Loucy (cell line): ENCODE measurements at regions not wholly inside any gene's neighbourhood (a gene's known extent, or its start where the extent isn't known, plus 50 kb on each side); places are given as distances from the start of the nearest gene placed in this dataset.

Experiments used
- H2AFZ ChIP-seq: fragments of 200-600 bp; sonication (generic); 2 replicates; pipeline ENCODE4 v1.6.0; 2016; ENCODE audit warnings: antibody characterized with exemption, mild to moderate bottlenecking, low read length, moderate library complexity
- H3F3A ChIP-seq: fragments of 200-600 bp; 2 replicates; pipeline ENCODE4 v1.6.0; 2016; ENCODE audit warnings: antibody characterized with exemption, low read depth, mild to moderate bottlenecking
- H3K27me3 ChIP-seq: fragments of 200-600 bp; sonication (generic); 2 replicates; pipeline ENCODE4 v1.6.1; 2014; ENCODE audit warnings: low read length, mild to moderate bottlenecking; ENCODE audit not compliant: insufficient read depth, poor library complexity, severe bottlenecking
- H3K36me3 ChIP-seq: fragments of 200-600 bp; sonication (generic); 2 replicates; pipeline ENCODE4 v1.6.1; 2016; ENCODE audit warnings: low read length; ENCODE audit not compliant: insufficient read depth
- H3K4me1 ChIP-seq: fragments of 200-600 bp; sonication (generic); 2 replicates; pipeline ENCODE4 v1.5.1; 2014; ENCODE audit warnings: low read length, mild to moderate bottlenecking; ENCODE audit not compliant: insufficient read depth, poor library complexity, severe bottlenecking
- H3K4me2 ChIP-seq: fragments of 200-600 bp; sonication (generic); 2 replicates; pipeline ENCODE4 v1.6.0; 2014; ENCODE audit warnings: antibody characterized with exemption, low read length, low read depth, mild to moderate bottlenecking; ENCODE audit not compliant: poor library complexity, severe bottlenecking
- H3K4me3 ChIP-seq: fragments of 200-600 bp; sonication (generic); 2 replicates; pipeline ENCODE4 v1.5.1; 2014; ENCODE audit warnings: low read length, mild to moderate bottlenecking, mixed read lengths; ENCODE audit not compliant: poor library complexity, severe bottlenecking
- H3K79me2 ChIP-seq: fragments of 200-600 bp; sonication (generic); 2 replicates; pipeline ENCODE4 v1.6.1; 2014; ENCODE audit warnings: low read length; ENCODE audit not compliant: insufficient read depth
- H3K9ac ChIP-seq: fragments of 200-600 bp; sonication (generic); 2 replicates; pipeline ENCODE4 v1.6.0; 2014; ENCODE audit warnings: mild to moderate bottlenecking, low read depth, low read length, moderate library complexity; ENCODE audit not compliant: poor library complexity, severe bottlenecking
- H3K9me2 ChIP-seq: fragments of 200-600 bp; sonication (generic); replicated peaks from 2 replicates; pipeline ENCODE4 v1.6.1; 2016; ENCODE audit warnings: low read depth, low read length, mixed read lengths
- H3K9me3 ChIP-seq: fragments of 200-600 bp; sonication (generic); 2 replicates; pipeline ENCODE4 v1.6.1; 2014; ENCODE audit warnings: mild to moderate bottlenecking, antibody characterized with exemption, low read length, low read depth; ENCODE audit not compliant: insufficient read depth
- H4K20me1 ChIP-seq: fragments of 200-600 bp; sonication (generic); 2 replicates; pipeline ENCODE4 v1.6.0; 2014; ENCODE audit warnings: antibody characterized with exemption, low read length, mild to moderate bottlenecking; ENCODE audit not compliant: insufficient read depth, poor library complexity, severe bottlenecking
- EZH2phosphoT487 ChIP-seq: fragments of 200-600 bp; IDR thresholded peaks from 2 replicates; pipeline ENCODE4 v1.6.1; 2018; ENCODE audit warnings: antibody characterized with exemption, mild to moderate bottlenecking, moderate library complexity, borderline replicate concordance
- TF ChIP-seq, protein P1 (sequence below): fragments of 200-600 bp; sonication (generic); conservative IDR thresholded peaks from 2 replicates; pipeline ENCODE4 v1.5.1; 2014; ENCODE audit warnings: mild to moderate bottlenecking, antibody characterized with exemption, low read length

DNA sequence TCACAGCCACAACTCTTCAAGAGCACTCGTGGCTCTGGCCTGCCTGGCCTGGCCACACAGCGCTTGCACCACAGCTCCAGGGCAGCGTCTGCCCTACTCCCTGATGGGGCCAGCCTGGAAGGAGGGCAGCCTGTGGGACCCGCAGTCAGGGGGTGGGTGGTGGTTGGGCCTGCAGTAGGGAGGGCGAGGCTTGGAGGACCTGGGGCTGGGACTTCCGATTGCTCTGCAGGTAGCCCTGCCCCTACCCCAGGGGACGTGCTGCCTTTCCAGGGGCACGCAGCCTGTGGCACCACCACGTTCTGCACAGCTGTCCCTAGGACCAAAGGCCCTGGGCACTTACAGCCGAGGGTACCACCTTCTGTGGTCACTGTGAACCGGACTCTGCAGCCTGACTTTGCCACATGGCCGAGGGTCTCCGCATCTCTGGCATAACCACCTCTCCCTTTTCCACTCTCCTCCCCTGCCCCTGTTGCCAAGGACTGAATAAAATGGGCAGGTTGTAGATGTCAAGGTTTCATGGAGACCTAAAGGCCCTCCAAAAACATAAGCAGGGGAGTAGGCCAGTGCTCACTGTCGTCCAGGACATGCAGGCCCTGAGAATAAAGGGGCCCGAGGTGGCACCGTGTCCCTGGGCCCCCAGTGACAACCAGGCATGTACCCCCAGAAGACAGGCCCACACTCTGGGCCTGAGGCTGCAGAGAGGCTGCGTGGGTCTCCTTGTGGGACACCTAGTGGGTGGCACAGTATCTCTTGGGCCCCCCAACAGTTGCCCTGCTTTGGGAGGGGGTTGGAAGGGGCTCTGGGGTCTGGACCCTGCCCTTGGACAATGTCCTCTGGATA, 87.3 kb downstream of the INHBB start:
- no peak overlapping the region for H3K4me2 ChIP-seq
- H3K9ac ChIP-seq: no peak overlapping the region
- H3F3A ChIP-seq: no peaks in the 10 kb centered on the region
- H3K9me2 ChIP-seq: no peaks in the 10 kb centered on the region
- no peaks in the 10 kb centered on the region for H4K20me1 ChIP-seq
- no peaks in the 10 kb centered on the region for H3K27me3 ChIP-seq
- no peak for TF ChIP-seq EZH2phosphoT487
- TF ChIP-seq, protein P1, sequence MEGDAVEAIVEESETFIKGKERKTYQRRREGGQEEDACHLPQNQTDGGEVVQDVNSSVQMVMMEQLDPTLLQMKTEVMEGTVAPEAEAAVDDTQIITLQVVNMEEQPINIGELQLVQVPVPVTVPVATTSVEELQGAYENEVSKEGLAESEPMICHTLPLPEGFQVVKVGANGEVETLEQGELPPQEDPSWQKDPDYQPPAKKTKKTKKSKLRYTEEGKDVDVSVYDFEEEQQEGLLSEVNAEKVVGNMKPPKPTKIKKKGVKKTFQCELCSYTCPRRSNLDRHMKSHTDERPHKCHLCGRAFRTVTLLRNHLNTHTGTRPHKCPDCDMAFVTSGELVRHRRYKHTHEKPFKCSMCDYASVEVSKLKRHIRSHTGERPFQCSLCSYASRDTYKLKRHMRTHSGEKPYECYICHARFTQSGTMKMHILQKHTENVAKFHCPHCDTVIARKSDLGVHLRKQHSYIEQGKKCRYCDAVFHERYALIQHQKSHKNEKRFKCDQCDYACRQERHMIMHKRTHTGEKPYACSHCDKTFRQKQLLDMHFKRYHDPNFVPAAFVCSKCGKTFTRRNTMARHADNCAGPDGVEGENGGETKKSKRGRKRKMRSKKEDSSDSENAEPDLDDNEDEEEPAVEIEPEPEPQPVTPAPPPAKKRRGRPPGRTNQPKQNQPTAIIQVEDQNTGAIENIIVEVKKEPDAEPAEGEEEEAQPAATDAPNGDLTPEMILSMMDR: no peak
- H3K4me1 ChIP-seq: no peaks in the 10 kb centered on the region
- no peaks in the 10 kb centered on the region for H3K36me3 ChIP-seq
- no peak overlapping the region for H3K4me3 ChIP-seq
- no peaks in the 10 kb centered on the region for H3K79me2 ChIP-seq
- no peaks in the 10 kb centered on the region for H3K9me3 ChIP-seq
- H2AFZ ChIP-seq: no peak overlapping the region

GRCh38 chr2:120433816-120434290, 87.9 kb downstream of the INHBB start:
- no peak overlapping the region for H2AFZ ChIP-seq
- no peak overlapping the region for H3K4me2 ChIP-seq
- no peaks in the 10 kb centered on the region for H3K9me2 ChIP-seq
- no peak overlapping the region for H3K4me3 ChIP-seq
- no peak for TF ChIP-seq EZH2phosphoT487
- TF ChIP-seq, protein P1: no peak
- no peaks in the 10 kb centered on the region for H3K79me2 ChIP-seq
- H3K9ac ChIP-seq: no peak overlapping the region
- no peaks in the 10 kb centered on the region for H3K9me3 ChIP-seq
- no peaks in the 10 kb centered on the region for H3K27me3 ChIP-seq
- no peaks in the 10 kb centered on the region for H3K36me3 ChIP-seq
- H4K20me1 ChIP-seq: no peaks in the 10 kb centered on the region
- no peaks in the 10 kb centered on the region for H3K4me1 ChIP-seq
- H3F3A ChIP-seq: no peaks in the 10 kb centered on the region

- no peaks in the 10 kb centered on the region for H3K9me2 ChIP-seq
- H2AFZ ChIP-seq: no peak overlapping the region
These were observed 88.8 kb downstream of the INHBB start for GRCh38 chr2:120434492-120435308.

More at GRCh38 chr2:120434492-120435308, 88.8 kb downstream of the INHBB start:
- Histone ChIP-seq H3K27me3 (no peaks in the 10 kb centered on the region), H3K4me2 (no peak overlapping the region), H3K9me3 (no peaks in the 10 kb centered on the region), H3K4me1 (no peaks in the 10 kb centered on the region), H3K36me3 (no peaks in the 10 kb centered on the region), H3K79me2 (no peaks in the 10 kb centered on the region), H3K4me3 (no peak overlapping the region), H3K9ac (no peak overlapping the region), H4K20me1 (no peaks in the 10 kb centered on the region), H3F3A (no peaks in the 10 kb centered on the region)
- TF ChIP-seq EZH2phosphoT487: no peak
- TF ChIP-seq, protein P1: no peak
